Ascending aorta (tissue), 2 donors: ENCODE measurements at regions not wholly inside any gene's neighbourhood (a gene's known extent, or its start where the extent isn't known, plus 50 kb on each side); places are given as distances from the start of the nearest gene placed in this dataset.
"Not testable (repeated sequence)": the region's sequence is repeated elsewhere in the genome, so short reads cannot be mapped to it uniquely, and the experiment has no call there.

Experiments used
- DNase-seq, 2 donors: peaks; one replicate each; pipeline ENCODE4 v3.0.0-alpha.2; 2019; ENCODE audit warnings: low spot score in 2 of 2
- H3K27ac ChIP-seq, 2 donors: fragments of 200-600 bp; sonication (generic); one replicate each; pipeline ENCODE4 v1.5.1; 2016 to 2017; ENCODE audit warnings: mild to moderate bottlenecking in 1 of 2
- H3K27me3 ChIP-seq: fragments of 200-600 bp; sonication (generic); one replicate; pipeline ENCODE4 v1.5.1; 2017
- H3K36me3 ChIP-seq, 2 donors: fragments of 200-600 bp; sonication (generic); one replicate each; pipeline ENCODE4 v1.5.1; 2016
- H3K4me1 ChIP-seq, 2 donors: fragments of 200-600 bp; sonication (generic); one replicate each; pipeline ENCODE4 v1.5.1; 2016 to 2017; ENCODE audit warnings: mild to moderate bottlenecking in 1 of 2
- H3K4me3 ChIP-seq, 2 donors: fragments of 200-600 bp; sonication (generic); one replicate each; pipeline ENCODE4 v1.5.1; 2016 to 2017; ENCODE audit warnings: mild to moderate bottlenecking in 1 of 2
- H3K9me3 ChIP-seq, 2 donors: fragments of 200-600 bp; sonication (generic); one replicate each; pipeline ENCODE4 v1.5.1; 2016
- intact Hi-C: fragments of 100-400 bp; cut with DNase I; formaldehyde crosslinking; loops from one replicate; pipeline ENCODE4 v1.15.1; 2023
- TF ChIP-seq, protein P1 (sequence below), 3 experiments: fragments of 200-600 bp in 2 of 3; fragments of 450-650 bp in 1 of 3; sonication (generic) in 2 of 3; IDR thresholded peaks; one replicate each; pipeline ENCODE4 v1.5.1; 2016 to 2019; ENCODE audit warnings: antibody characterized with exemption in 3 of 3, mild to moderate bottlenecking in 1 of 3, moderate library complexity in 1 of 3

DNA sequence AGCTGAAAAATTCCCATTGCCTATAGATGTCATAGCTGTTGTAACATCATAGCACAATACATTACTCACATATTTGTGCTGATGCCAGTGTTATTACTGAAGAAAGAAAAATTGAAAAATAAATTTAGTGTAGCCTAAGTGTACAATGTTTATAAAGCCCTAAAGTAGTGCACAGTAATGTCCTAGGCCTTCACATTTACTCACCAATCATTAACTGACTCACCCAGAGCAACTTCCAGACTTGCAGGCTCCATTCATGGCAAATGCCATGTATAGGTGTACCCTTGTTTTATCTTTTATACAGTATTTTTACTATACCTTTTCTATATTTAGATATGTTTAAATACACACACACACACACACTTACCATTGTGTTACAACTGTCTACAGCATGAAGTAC lies 265.4 kb upstream of the MAGEB18 start:
- H3K27me3 ChIP-seq: no peaks in the 10 kb centered on the region
- no peaks in the 10 kb centered on the region for H3K36me3 ChIP-seq
- no peak for DNase-seq
- TF ChIP-seq, protein P1, sequence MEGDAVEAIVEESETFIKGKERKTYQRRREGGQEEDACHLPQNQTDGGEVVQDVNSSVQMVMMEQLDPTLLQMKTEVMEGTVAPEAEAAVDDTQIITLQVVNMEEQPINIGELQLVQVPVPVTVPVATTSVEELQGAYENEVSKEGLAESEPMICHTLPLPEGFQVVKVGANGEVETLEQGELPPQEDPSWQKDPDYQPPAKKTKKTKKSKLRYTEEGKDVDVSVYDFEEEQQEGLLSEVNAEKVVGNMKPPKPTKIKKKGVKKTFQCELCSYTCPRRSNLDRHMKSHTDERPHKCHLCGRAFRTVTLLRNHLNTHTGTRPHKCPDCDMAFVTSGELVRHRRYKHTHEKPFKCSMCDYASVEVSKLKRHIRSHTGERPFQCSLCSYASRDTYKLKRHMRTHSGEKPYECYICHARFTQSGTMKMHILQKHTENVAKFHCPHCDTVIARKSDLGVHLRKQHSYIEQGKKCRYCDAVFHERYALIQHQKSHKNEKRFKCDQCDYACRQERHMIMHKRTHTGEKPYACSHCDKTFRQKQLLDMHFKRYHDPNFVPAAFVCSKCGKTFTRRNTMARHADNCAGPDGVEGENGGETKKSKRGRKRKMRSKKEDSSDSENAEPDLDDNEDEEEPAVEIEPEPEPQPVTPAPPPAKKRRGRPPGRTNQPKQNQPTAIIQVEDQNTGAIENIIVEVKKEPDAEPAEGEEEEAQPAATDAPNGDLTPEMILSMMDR (IDR thresholded peaks at IDR 0.05): no peak
- H3K27ac ChIP-seq: no peak overlapping the region
- intact Hi-C loops: no loop called here
- H3K9me3 ChIP-seq: no peaks in the 10 kb centered on the region
- H3K4me3 ChIP-seq: no peak overlapping the region
- H3K4me1 ChIP-seq: no peaks in the 10 kb centered on the region

DNA sequence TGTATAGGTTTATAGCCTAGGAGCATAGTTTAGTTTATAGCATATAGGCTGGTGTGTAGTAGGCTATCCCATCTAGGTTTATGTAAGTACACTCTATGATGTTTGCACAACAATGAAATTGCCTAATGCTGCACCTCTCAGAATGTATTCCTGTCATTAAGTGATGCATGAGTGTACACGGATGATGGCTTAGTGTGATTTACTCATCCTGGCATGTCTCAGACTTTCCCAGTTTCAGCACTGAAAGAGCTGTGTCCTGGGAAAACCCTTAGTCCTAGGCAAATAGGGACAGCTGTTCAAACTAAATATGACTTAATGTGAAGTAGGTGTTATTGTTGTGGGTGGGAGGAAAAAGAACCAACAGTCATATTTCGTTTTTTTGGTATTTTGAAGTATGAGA lies 264.9 kb upstream of the MAGEB18 start:
- TF ChIP-seq, protein P1 (IDR thresholded peaks at IDR 0.05): no peak
- Histone ChIP-seq H3K4me3 (no peak overlapping the region), H3K27ac (no peak overlapping the region), H3K9me3 (no peaks in the 10 kb centered on the region), H3K4me1 (no peaks in the 10 kb centered on the region), H3K27me3 (no peaks in the 10 kb centered on the region), H3K36me3 (no peaks in the 10 kb centered on the region)
- intact Hi-C loops: no loop called here
- DNase-seq: no peak

DNA sequence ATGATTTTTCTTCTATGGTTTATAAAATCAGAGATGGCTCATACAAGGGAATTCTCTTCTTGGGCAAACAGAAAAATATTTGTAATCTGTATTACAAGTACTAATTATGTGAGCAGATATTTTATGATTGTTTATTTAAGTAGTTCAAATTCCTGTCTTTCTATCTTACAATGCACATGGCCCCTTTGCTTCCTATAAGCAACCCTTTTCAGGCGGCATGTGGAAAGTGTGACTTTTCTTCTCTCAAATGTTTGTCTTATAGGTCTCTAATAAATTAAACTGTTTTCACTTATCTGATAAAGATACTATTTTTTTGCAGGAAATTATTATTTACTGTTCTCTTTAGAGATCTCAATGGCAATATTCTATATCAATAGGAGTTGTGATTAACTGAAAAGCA lies 259.3 kb upstream of the MAGEB18 start:
- intact Hi-C loops: no loop called here
- Histone ChIP-seq H3K9me3 (no peaks in the 10 kb centered on the region), H3K27ac (no peak overlapping the region), H3K36me3 (no peaks in the 10 kb centered on the region), H3K27me3 (no peaks in the 10 kb centered on the region), H3K4me3 (no peak overlapping the region), H3K4me1 (no peaks in the 10 kb centered on the region)
- TF ChIP-seq, protein P1 (IDR thresholded peaks at IDR 0.05): no peak
- DNase-seq: no peak

DNA sequence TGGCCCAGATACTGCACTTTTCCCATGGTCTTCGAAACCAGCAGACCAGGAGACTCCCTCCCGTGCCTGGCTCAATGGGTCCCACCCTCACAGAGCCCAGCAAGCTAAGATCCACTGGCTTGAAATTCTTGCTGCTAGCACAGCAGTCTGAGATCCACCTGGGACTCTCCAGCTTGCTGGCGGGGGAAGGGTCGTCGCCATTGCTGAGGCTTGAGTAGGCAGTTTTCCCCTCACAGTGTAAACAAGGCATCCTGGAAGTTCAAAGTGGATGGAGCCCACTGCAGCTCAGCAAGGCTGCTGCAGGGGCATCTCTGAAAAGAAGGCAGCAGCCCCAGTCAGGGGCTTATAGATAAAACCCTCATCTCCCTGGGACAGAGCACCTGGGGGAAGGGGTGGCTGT lies 255.6 kb upstream of the MAGEB18 start:
- H3K4me1 ChIP-seq, H3K9me3 ChIP-seq, intact Hi-C loops, H3K27me3 ChIP-seq, H3K27ac ChIP-seq, H3K36me3 ChIP-seq, H3K4me3 ChIP-seq, DNase-seq: not testable (repeated sequence)

DNA sequence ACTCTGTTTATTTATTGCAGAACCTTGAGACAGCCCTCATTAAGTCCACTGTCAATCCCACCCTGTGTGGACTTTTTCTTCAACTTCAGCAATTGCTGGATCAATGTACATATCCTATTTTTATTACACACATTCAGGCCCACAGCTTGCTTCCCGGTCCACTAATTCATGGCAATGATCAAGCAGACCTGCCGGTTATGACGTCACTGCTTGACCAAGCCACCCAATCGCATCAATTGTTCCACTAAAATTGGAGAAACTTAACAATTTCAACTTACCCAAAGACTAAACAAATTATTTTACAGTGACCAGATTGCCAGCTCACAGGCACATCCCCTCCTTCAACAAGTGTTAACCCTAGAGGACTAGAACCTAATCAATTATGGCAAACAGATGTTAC lies 240.4 kb upstream of the MAGEB18 start:
- H3K27me3 ChIP-seq: no peaks in the 10 kb centered on the region

DNA sequence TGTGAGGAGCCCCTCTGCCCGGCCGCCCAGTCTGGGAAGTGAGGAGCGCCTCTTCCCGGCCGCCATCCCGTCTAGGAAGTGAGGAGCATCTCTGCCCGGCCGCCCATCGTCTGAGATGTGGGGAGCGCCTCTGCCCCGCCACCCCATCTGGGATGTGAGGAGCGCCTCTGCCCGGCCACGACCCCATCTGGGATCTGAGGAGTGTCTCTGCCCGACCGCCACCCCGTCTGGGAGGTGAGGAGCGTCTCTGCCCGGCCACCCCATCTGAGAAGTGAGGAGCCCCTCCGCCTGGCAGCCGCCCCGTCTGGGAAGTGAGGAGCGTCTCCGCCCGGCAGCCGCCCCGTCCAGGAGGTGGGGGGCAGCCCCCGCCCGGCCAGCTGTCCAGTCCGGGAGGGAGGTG lies 232.4 kb upstream of the MAGEB18 start:
- H3K27me3 ChIP-seq, DNase-seq, H3K4me1 ChIP-seq, intact Hi-C loops, H3K9me3 ChIP-seq, H3K27ac ChIP-seq, H3K36me3 ChIP-seq, H3K4me3 ChIP-seq: not testable (repeated sequence)

More for the DNA sequence above, 240.4 kb upstream of the MAGEB18 start:
- Histone ChIP-seq H3K4me3 (no peak overlapping the region), H3K27ac (no peak overlapping the region), H3K4me1 (no peaks in the 10 kb centered on the region), H3K9me3 (no peaks in the 10 kb centered on the region), H3K36me3 (no peaks in the 10 kb centered on the region)
- TF ChIP-seq, protein P1 (IDR thresholded peaks at IDR 0.05): no peak
- intact Hi-C loops: no loop called here
- DNase-seq: no peak

DNA sequence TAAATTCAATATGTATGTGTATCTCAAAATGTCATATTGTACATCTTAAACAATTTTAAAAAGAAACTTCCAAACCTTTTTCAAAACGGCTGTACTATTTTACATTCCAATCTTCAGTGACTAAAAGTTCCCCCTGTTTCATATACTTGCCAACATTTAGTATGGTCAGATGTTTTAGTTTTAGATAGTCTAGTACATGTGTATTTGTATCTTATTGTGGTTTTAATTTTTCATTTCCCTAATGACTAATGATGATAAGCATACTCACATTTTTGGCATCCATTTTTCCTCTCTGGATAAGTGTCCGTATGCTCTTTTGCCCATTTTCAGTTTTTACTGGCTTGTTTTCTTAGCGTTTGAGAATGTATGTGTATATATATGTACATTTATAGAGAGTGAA lies 212.2 kb upstream of the MAGEB18 start:
- Histone ChIP-seq H3K4me1 (no peaks in the 10 kb centered on the region), H3K9me3 (no peaks in the 10 kb centered on the region), H3K4me3 (no peak overlapping the region), H3K36me3 (no peaks in the 10 kb centered on the region), H3K27me3 (no peaks in the 10 kb centered on the region), H3K27ac (no peak overlapping the region)
- no peak for DNase-seq
- intact Hi-C loops: no loop called here
- TF ChIP-seq, protein P1 (IDR thresholded peaks at IDR 0.05): no peak
